ENCODE measurements at regions not wholly inside any gene's neighbourhood (a gene's known extent, or its start where the extent isn't known, plus 50 kb on each side); places are given as distances from the start of the nearest gene placed in this dataset.

DNA sequence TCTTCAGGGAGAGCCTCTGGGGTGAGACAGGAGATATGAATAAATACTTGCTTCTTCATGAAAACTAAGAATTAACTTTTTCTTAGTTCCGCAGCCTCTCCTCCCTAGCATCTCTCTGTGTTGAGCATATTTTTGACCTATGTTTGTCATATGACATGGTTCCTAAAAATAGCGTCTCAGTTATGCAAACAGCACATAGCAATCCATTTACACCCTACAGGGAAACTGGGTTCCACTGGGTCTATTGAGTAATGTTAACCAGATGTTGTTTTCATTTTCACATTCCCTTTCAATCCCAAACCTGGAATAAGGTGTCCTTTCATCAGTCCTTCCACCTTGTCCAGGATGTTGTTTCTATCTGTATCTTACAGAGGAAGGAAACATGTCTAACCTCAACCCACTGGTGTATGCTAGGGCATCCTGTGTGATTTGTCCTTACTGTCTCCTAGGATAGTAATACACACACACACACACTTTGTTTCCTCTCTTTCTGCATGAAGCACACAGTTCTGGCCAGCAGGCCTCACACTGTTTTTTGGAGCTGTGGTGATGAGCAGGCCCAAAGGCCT, 1543.5 kb downstream of the AACS start:
- no peaks in the 10 kb centered on the region for H3K27me3 ChIP-seq
- DNase-seq: peak in 1 of 2 donors; percentile 5
- peaks cover 14 to 40% (median 20%) of the 10 kb centered on the region in 4 donors for H3K9me3 ChIP-seq
- H3K4me3 ChIP-seq: no peak overlapping the region
- no peak overlapping the region for H3K27ac ChIP-seq
- H3K36me3 ChIP-seq: no peaks in the 10 kb centered on the region
- H3K4me1 ChIP-seq: no peaks in the 10 kb centered on the region
- TF ChIP-seq EP300 (IDR thresholded peaks at IDR 0.05): no peak
- TF ChIP-seq POLR2AphosphoS5 (IDR thresholded peaks at IDR 0.05): no peak
- no peak for TF ChIP-seq POLR2A (IDR thresholded peaks at IDR 0.05)
- TF ChIP-seq, protein P1, sequence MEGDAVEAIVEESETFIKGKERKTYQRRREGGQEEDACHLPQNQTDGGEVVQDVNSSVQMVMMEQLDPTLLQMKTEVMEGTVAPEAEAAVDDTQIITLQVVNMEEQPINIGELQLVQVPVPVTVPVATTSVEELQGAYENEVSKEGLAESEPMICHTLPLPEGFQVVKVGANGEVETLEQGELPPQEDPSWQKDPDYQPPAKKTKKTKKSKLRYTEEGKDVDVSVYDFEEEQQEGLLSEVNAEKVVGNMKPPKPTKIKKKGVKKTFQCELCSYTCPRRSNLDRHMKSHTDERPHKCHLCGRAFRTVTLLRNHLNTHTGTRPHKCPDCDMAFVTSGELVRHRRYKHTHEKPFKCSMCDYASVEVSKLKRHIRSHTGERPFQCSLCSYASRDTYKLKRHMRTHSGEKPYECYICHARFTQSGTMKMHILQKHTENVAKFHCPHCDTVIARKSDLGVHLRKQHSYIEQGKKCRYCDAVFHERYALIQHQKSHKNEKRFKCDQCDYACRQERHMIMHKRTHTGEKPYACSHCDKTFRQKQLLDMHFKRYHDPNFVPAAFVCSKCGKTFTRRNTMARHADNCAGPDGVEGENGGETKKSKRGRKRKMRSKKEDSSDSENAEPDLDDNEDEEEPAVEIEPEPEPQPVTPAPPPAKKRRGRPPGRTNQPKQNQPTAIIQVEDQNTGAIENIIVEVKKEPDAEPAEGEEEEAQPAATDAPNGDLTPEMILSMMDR (IDR thresholded peaks at IDR 0.05): no peak
- WGBS, 5 donors: 72 to 90% (median 85%) methylated on average over 2 of the region's 2 CpGs
- intact Hi-C loops (cut with DNase I; ENCODE audit: low total_unique reads): no loop called here

DNA sequence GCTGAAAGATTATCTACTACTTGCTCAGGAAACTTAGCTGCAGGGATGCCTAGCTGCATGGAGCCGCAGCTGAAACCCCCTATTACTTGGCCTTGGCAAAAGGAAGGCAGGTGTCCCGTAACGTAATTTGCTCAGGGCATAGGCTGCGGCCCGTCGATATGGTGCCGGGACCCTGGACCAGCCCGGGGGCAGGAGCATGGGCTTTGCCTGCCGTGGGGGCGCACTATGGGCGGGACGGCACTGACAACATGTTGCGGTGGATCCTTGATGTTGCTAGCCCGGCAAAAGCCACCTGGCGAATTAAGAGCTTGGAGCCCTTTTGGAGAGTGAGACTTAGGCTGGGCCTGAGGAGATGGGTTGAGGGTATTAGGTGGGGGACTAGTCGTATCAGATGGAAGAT, 1551.2 kb downstream of the AACS start:
- Histone ChIP-seq H3K4me3 (no peak overlapping the region), H3K27ac (no peak overlapping the region), H3K4me1 (no peaks in the 10 kb centered on the region), H3K27me3 (no peaks in the 10 kb centered on the region), H3K36me3 (no peaks in the 10 kb centered on the region), H3K9me3 (peaks cover 16 to 54% (median 49%) of the 10 kb centered on the region in 4 donors)
- intact Hi-C loops (cut with DNase I; ENCODE audit: low total_unique reads): no loop called here
- 91 to 97% (median 93%) methylated on average over 15 to 16 of the region's 16 CpGs for WGBS, 5 donors
- TF ChIP-seq POLR2AphosphoS5 (IDR thresholded peaks at IDR 0.05): no peak
- no peak for TF ChIP-seq EP300 (IDR thresholded peaks at IDR 0.05)
- TF ChIP-seq, protein P1 (IDR thresholded peaks at IDR 0.05): no peak
- TF ChIP-seq POLR2A (IDR thresholded peaks at IDR 0.05): no peak
- no peak for DNase-seq

DNA sequence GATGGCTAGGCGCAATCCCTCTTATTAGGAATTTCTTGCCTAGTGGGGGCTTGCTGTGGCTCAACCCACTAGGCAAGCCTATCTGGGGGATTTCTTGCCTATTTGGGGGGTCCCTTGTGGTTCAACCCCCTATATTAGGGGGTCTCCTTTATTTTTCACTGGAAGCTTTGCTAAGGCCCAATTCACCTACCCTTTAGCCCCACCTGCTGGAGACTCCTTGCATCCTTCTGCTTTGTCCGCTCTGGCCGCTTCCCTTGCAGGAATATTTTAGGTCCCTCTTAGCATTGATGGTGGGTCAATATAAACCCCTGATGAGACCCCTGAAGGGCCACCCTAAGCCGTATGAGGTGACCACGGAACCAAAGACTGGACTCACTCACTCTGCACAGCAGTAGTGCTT, 1552.1 kb downstream of the AACS start:
- Histone ChIP-seq H3K9me3 (peaks cover 13 to 47% (median 41%) of the 10 kb centered on the region in 4 donors), H3K4me3 (no peak overlapping the region), H3K27ac (no peak overlapping the region), H3K4me1 (no peaks in the 10 kb centered on the region), H3K36me3 (no peaks in the 10 kb centered on the region), H3K27me3 (no peaks in the 10 kb centered on the region)
- TF ChIP-seq POLR2A (IDR thresholded peaks at IDR 0.05) (no peak), EP300 (IDR thresholded peaks at IDR 0.05) (no peak), POLR2AphosphoS5 (IDR thresholded peaks at IDR 0.05) (no peak)
- TF ChIP-seq, protein P1 (IDR thresholded peaks at IDR 0.05): no peak
- intact Hi-C loops (cut with DNase I; ENCODE audit: low total_unique reads): no loop called here
- 89 to 95% (median 93%) methylated on average over 5 of the region's 5 CpGs for WGBS, 5 donors
- no peak for DNase-seq

DNA sequence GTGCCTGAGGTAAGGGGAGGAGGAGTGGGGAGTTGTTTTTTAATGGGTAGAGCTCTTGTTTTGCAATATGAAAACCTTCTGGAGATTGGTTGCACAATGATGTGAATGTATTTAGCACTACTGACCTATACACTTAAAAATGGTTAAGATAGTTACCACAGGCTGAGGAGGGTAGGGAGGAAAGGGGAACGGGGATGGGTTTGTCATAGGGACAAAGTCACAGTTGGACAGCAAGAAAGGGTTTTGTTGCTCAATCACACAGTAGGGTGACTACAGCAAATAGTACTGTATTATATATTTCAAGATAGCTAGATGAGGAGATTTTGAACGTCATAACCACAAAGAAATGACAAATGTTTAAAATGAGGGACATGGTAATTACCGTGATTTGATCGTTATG, 1562.4 kb downstream of the AACS start:
- Histone ChIP-seq H3K27ac (no peak overlapping the region), H3K27me3 (no peaks in the 10 kb centered on the region), H3K4me1 (no peaks in the 10 kb centered on the region), H3K9me3 (peaks cover 0 to 6% (median 2%) of the 10 kb centered on the region in 4 donors), H3K36me3 (no peaks in the 10 kb centered on the region), H3K4me3 (no peak overlapping the region)
- intact Hi-C loops (cut with DNase I; ENCODE audit: low total_unique reads): no loop called here
- no peak for DNase-seq
- WGBS, 5 donors: 51 to 65% (median 56%) methylated on average over 4 of the region's 4 CpGs
- TF ChIP-seq, protein P1 (IDR thresholded peaks at IDR 0.05): no peak
- TF ChIP-seq POLR2A (IDR thresholded peaks at IDR 0.05) (no peak), POLR2AphosphoS5 (IDR thresholded peaks at IDR 0.05) (no peak)

Data from stomach (tissue), 8 donors.